Mammary epithelial cell (primary cell): ENCODE measurements at regions not wholly inside any gene's neighbourhood (a gene's known extent, or its start where the extent isn't known, plus 50 kb on each side); places are given as distances from the start of the nearest gene placed in this dataset.

ENCODE experiments used
- CTCF ChIP-seq, 2 donors: IDR thresholded peaks in 1 of 2; conservative IDR thresholded peaks in 1 of 2; 2 replicates each; pipeline ENCODE4 v1.5.1; 2011 to 2012; ENCODE audit warnings: inconsistent platforms in 2 of 2, low read length in 2 of 2, mild to moderate bottlenecking in 2 of 2, control low read depth in 1 of 2, low read depth in 1 of 2; ENCODE audit not compliant: insufficient read depth in 1 of 2; ENCODE audit errors: extremely low read depth in 1 of 2
- EZH2 ChIP-seq: IDR thresholded peaks from 2 replicates; pipeline ENCODE4 v1.6.1; 2012; ENCODE audit warnings: low read length, inconsistent platforms, borderline replicate concordance

GRCh38 chr4:79178760-79179159, 147.1 kb downstream of the NAA11 start:
- TF ChIP-seq CTCF (conservative IDR thresholded peaks at IDR 0.05 in 1 of 2, IDR thresholded peaks at IDR 0.05 in 1 of 2; ENCODE audit: extremely low read depth in 1 of 2, insufficient read depth in 1 of 2, low read depth in 1 of 2, low read length in 2 of 2) (no peak), EZH2 (no peak)
